LNCAP (cell line): ENCODE measurements at regions not wholly inside any gene's neighbourhood (a gene's known extent, or its start where the extent isn't known, plus 50 kb on each side); places are given as distances from the start of the nearest gene placed in this dataset.
A peak's percentile ranks its signal among the peaks of the same experiment; 100 is the strongest.

Experiments
- CTCF ChIP-seq: fragments of 450-650 bp; IDR thresholded peaks from 2 replicates; pipeline ENCODE4 v1.5.1; 2017; ENCODE audit warnings: mild to moderate bottlenecking

GRCh38 chr7:118621810-118622360, 397.4 kb downstream of the ANKRD7 start:
- TF ChIP-seq CTCF, result no peak

GRCh38 chr7:118626739-118627138, 402.2 kb downstream of the ANKRD7 start:
- no peak for TF ChIP-seq CTCF

DNA sequence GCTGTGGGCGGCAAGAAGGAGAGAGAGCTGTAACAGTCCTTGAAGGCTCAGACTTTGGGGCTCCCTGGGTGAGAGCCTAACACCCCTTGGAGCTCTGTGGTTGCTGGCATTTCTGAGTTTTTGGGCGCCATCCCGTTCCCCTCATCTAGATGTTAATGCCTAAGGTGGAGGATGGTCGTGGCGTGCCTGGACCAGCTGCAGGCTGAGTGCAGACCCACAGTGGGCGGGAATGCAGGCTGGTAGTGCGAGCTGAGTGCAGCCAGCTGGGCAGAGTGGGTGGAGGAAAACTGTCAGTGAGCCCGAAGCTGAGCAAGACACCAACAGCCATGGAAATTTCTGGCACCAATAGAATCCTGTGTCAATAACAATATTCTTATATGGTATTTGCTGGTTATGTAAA, 403.0 kb downstream of the ANKRD7 start:
- no peak for TF ChIP-seq CTCF

GRCh38 chr7:118629898-118630438, 405.5 kb downstream of the ANKRD7 start:
- TF ChIP-seq CTCF, result no peak

DNA sequence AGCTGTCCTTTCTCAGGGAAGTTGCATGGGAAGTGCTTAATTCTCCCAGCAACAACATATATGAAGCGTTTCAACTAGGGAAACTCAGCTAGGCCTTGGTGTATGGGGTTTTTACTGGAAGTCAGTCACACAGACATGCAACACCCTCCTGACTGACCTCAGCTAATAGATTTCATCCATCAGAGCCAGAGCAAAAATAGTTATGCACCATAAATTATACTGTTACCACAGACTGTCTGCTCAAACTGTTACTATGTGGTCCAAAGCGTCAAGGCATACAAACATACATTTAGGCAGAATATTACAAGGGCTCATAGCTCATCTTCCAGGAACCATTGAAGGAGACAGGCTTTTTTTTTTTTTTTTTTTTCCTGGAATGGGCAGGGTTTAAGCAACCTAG, 417.9 kb downstream of the ANKRD7 start:
- no peak for TF ChIP-seq CTCF

DNA sequence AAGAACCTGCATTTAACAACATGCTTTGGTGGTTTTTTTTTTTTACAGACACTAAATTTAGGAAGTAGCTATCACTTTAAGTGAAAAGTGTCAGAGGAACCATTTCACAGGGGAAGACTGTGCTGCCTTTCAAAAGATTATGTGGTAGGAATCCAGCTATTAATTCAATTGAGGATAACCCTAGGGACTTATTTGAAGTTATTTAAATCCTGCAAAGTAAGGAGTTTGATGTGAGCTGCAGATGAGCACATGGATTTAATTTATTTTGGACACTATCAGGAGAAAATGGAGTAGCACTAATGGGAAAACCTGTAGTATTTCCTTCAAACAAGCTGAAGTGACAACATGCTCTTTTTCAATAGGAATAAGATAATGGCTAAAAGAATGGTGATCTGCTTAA, 419.8 kb downstream of the ANKRD7 start:
- no peak for TF ChIP-seq CTCF

DNA sequence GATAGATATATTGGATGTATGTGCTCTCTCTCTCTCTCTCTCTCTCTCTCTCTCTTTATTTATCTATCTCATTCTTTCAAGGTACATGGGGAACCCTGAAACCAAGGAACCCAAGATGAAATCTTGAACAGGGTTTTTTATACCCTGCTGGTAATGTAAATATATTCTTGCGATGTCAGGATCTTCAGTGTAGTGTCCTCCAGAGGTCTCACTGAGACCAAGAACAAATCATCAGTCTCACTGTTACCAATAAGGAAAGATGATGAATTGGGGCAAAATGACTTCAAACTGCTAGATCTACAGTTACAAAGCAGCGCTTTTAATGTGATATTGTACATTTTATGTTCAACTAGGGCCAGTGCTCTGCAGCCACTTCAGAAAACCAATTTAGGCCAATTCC, 423.5 kb downstream of the ANKRD7 start:
- peak; percentile 19; the same call in 1 of the 2 replicates for TF ChIP-seq CTCF
